ENCODE measurements at regions not wholly inside any gene's neighbourhood (a gene's known extent, or its start where the extent isn't known, plus 50 kb on each side); places are given as distances from the start of the nearest gene placed in this dataset.

DNA sequence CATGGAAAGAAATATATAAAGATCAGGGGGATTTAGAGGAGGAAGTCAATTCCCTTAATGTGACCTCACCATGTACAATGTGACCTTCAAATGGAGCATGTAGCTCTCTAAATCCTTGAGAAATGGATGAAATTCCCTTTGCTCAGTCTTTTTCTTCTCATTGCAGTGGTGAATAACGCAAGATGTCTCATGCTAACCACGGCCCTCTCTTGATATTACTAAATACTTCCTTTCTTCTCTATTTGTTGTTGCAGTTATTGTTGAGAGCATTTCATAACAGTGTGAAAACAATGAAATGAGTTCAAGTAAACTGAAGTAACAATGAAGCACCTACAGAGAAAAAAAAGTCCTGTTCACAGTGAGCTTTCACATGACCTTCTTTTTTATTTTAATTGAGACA is 55.6 kb downstream of the ZNF281 start:
- TF ChIP-seq, protein P1, sequence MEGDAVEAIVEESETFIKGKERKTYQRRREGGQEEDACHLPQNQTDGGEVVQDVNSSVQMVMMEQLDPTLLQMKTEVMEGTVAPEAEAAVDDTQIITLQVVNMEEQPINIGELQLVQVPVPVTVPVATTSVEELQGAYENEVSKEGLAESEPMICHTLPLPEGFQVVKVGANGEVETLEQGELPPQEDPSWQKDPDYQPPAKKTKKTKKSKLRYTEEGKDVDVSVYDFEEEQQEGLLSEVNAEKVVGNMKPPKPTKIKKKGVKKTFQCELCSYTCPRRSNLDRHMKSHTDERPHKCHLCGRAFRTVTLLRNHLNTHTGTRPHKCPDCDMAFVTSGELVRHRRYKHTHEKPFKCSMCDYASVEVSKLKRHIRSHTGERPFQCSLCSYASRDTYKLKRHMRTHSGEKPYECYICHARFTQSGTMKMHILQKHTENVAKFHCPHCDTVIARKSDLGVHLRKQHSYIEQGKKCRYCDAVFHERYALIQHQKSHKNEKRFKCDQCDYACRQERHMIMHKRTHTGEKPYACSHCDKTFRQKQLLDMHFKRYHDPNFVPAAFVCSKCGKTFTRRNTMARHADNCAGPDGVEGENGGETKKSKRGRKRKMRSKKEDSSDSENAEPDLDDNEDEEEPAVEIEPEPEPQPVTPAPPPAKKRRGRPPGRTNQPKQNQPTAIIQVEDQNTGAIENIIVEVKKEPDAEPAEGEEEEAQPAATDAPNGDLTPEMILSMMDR (IDR thresholded peaks at IDR 0.05): no peak
- TF ChIP-seq POLR2A (IDR thresholded peaks at IDR 0.05): no peak

Data from uterus (tissue), 2 donors.